ENCODE measurements at regions not wholly inside any gene's neighbourhood (a gene's known extent, or its start where the extent isn't known, plus 50 kb on each side); places are given as distances from the start of the nearest gene placed in this dataset.

DNA sequence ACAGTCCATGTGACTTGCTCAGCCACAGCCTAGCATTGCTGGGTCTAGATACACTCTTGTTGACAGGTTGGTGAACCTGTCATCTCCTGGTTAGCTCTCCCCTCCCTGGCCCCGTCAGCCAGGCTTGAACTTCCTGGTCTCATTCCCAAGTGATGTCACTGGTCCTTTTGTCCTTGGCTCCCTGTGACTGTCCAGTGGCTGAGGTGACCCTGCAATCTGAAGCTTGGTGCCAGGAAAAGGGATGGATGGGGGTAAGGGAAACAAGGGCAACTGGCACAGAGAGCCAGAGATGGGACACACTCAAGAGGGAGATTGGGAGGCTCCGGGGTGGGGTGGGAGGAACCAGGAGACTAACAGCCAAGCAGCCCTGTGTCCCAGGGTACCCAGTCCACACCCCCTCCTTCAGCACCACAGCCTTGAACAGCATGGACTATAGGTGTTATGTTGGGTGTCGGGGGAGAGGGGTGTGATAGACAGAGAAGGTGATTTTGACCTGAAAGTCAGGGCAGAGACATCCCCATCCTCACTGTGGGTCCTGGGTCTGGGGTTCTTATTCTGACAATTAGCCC, 63.8 kb upstream of the THY1 start:
- TF ChIP-seq POLR2AphosphoS5 (IDR thresholded peaks at IDR 0.05) (no peak), POLR2A (IDR thresholded peaks at IDR 0.05) (no peak)
- TF ChIP-seq, protein P1, sequence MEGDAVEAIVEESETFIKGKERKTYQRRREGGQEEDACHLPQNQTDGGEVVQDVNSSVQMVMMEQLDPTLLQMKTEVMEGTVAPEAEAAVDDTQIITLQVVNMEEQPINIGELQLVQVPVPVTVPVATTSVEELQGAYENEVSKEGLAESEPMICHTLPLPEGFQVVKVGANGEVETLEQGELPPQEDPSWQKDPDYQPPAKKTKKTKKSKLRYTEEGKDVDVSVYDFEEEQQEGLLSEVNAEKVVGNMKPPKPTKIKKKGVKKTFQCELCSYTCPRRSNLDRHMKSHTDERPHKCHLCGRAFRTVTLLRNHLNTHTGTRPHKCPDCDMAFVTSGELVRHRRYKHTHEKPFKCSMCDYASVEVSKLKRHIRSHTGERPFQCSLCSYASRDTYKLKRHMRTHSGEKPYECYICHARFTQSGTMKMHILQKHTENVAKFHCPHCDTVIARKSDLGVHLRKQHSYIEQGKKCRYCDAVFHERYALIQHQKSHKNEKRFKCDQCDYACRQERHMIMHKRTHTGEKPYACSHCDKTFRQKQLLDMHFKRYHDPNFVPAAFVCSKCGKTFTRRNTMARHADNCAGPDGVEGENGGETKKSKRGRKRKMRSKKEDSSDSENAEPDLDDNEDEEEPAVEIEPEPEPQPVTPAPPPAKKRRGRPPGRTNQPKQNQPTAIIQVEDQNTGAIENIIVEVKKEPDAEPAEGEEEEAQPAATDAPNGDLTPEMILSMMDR (IDR thresholded peaks at IDR 0.05): no peak
